IMR-90 (cell line): ENCODE measurements at regions not wholly inside any gene's neighbourhood (a gene's known extent, or its start where the extent isn't known, plus 50 kb on each side); places are given as distances from the start of the nearest gene placed in this dataset.

Experiments
- CTCF ChIP-seq: conservative IDR thresholded peaks from 2 replicates; pipeline ENCODE4 v1.5.1; 2012; ENCODE audit warnings: mild to moderate bottlenecking, low read depth, low read length, improper control_type of control experiment
- FOS ChIP-seq: fragments of 150-350 bp; IDR thresholded peaks from 2 replicates; pipeline ENCODE4 v1.6.1; 2016; ENCODE audit warnings: low read depth, low read length
- MAFK ChIP-seq: IDR thresholded peaks from 2 replicates; pipeline ENCODE4 v1.6.1; 2012; ENCODE audit warnings: low read depth, low read length, improper control_type of control experiment
- POLR2A ChIP-seq: IDR thresholded peaks from 2 replicates; pipeline ENCODE4 v1.6.1; 2012; ENCODE audit warnings: mild to moderate bottlenecking, low read depth, low read length
- RAD21 ChIP-seq: IDR thresholded peaks from 2 replicates; pipeline ENCODE4 v1.6.1; 2012; ENCODE audit warnings: low read length, improper control_type of control experiment
- RCOR1 ChIP-seq: IDR thresholded peaks from 2 replicates; pipeline ENCODE4 v1.6.1; 2012; ENCODE audit warnings: mild to moderate bottlenecking, low read length, improper control_type of control experiment; ENCODE audit not compliant: insufficient replicate concordance
- TF ChIP-seq, protein P1 (sequence below): fragments of 150-350 bp; IDR thresholded peaks from 2 replicates; pipeline ENCODE4 v1.6.1; 2016; ENCODE audit warnings: low read depth, mild to moderate bottlenecking, low read length, moderate library complexity, borderline replicate concordance
- TF ChIP-seq, protein P2 (sequence below): fragments of 150-350 bp; IDR thresholded peaks from 2 replicates; pipeline ENCODE4 v1.6.1; 2017; ENCODE audit warnings: mild to moderate bottlenecking, antibody characterized with exemption, low read length, low read depth

- TF ChIP-seq CTCF (no peak), FOS (no peak), POLR2A (no peak), RAD21 (no peak), RCOR1 (no peak), MAFK (no peak)
- TF ChIP-seq, protein P1, sequence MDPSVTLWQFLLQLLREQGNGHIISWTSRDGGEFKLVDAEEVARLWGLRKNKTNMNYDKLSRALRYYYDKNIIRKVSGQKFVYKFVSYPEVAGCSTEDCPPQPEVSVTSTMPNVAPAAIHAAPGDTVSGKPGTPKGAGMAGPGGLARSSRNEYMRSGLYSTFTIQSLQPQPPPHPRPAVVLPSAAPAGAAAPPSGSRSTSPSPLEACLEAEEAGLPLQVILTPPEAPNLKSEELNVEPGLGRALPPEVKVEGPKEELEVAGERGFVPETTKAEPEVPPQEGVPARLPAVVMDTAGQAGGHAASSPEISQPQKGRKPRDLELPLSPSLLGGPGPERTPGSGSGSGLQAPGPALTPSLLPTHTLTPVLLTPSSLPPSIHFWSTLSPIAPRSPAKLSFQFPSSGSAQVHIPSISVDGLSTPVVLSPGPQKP, result no peak
- TF ChIP-seq, protein P2, sequence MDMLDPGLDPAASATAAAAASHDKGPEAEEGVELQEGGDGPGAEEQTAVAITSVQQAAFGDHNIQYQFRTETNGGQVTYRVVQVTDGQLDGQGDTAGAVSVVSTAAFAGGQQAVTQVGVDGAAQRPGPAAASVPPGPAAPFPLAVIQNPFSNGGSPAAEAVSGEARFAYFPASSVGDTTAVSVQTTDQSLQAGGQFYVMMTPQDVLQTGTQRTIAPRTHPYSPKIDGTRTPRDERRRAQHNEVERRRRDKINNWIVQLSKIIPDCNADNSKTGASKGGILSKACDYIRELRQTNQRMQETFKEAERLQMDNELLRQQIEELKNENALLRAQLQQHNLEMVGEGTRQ, result no peak
Observed at GRCh38 chr10:125231813-125232475, 71.6 kb upstream of the CTBP2 start.
